HG02610 (cell line): ENCODE measurements at regions not wholly inside any gene's neighbourhood (a gene's known extent, or its start where the extent isn't known, plus 50 kb on each side); places are given as distances from the start of the nearest gene placed in this dataset.

Source experiments
- ATAC-seq: cut with Tn5 transposase; IDR thresholded peaks from one replicate; pipeline ENCODE4 v1.9.1; 2021; ENCODE audit warnings: mild to moderate bottlenecking, moderate library complexity; ENCODE audit not compliant: unreplicated experiment

DNA sequence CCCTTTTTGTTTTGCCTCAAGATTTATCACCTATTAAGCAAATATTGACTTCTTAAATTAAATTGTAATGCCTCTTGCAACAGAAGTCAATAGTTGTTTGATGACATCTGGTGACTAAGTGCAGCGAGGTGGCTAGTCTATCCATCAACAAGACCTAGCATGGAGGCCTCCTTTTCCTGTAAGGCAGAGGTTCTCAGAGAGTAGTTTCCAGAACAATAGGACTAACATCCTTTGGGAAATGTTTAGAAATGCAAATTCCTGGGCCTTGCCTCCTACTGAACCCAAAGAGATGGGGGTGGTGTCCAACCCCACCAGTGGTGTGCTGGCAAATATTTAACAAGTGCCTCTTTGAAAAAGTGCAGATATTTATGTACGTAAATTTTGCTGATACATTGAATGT is 143.7 kb downstream of the SCP2D1 start:
- no peak for ATAC-seq

DNA sequence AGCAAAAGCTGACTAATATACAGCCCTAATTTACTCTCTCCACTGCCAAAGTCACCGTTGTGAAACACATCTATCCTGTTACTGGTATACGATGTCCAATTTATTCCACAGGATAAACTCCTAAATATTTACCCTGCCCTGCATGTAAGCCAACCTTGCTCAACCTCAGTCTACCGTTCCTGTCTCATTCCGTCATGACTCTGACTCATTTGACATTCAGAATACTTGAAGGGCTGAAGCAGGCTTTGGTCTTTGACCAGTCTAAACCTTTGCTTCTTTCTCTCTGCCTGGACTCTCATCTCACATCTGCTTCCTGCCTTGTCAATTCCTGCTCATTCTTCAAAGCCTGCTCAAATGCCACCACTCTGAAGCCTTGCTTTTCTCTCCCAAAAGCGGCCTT is 157.5 kb downstream of the SCP2D1 start:
- no peak for ATAC-seq

DNA sequence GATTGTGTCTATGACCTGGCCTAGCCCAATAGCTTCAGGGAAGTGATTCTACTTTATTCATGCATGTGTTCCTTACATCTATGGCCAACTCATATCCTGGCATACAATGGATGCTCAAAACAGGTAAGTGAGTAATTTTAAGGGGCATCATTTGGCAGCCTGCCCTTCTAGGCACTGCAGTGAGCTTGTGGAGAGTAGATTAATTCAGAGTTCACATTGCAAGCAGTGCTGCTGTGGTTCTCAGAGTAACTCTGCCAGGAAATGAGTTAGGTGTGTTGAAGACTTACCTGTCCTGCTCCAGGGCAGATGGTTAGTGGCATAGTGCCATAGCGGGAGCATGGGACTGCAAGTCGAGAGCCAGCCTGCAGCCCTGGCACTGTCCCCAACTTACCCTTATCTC is 158.0 kb downstream of the SCP2D1 start:
- no peak for ATAC-seq

DNA sequence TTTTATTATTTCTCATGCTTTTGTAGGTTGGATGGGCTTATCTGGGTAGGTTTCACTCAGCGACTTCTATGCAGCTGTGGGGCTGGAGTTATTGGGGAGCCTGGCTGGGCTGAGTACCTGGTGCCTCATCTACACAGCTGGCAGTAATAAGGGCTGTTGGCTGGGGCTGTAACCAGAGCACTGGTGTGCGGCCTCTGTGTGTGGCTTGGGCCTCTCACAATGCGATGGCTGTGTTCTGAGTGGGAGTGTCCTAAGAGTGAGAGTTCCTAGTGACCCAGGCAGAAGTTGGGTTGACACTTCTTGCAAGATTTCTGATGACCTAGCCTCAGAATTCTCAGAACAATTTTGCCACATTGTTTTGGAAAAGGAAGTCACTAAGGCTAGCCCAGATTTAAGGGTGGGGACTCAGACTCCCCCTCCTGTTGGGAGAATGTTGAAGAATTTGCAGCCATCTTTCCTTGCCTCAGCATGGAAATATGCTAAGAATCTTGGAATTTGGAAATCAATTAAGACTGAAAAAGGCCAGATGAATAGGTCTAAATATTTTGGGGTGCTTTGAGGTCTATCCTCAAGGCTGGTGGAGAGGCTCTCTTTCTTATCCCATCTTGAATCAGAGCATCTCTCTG is 158.8 kb downstream of the SCP2D1 start:
- no peak for ATAC-seq

DNA sequence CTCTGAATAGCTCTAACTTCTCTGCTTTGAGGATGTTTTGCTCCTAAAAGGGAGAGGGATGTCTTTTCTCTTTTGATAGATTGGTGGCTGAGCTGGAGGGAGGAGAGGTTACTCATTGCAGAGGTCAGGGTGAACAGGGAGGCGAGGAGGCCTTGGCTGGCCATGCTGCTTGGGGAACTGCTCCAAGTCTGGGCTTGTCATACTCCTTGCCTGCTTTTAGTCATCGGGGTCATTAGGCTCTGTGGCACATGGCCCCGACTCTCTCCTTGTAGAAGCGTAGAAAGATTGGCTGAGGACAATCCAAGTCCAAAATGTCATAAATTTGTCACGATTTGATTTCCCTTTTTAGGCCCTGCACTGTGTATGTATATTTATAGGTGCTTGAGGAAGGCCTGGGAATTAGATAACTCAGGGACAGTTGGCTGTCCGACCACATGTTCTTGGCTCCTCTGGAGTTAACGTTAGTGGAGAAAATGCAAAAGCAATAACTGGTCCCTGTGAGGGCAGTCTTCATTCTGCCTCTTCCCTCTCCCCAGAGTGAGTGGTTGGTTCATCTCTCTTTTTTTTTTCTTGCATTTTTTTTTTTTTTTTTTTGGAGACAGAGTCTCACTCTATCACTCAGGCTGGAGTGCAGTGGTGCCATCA is 160.1 kb downstream of the SCP2D1 start:
- ATAC-seq, result no peak

DNA sequence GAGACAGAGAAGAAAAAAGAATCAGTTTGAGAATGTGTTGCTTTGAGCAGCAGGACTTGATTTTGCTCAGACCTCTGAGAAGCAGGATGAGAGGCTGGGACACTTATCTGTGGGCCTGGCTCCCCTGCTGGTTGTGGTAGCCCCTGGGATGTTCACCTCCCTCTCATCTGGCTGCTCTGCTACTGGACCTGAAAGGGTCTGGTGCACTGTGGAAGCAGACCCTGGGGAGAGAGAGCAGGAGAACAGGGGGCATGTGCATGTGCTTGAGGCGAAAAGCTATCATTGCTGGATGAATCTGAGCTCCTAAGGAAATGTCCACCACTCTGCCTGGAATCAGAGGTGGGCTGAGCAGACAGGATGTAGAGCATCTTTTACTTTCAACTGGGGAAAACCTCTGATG is 161.1 kb downstream of the SCP2D1 start:
- ATAC-seq, result no peak

DNA sequence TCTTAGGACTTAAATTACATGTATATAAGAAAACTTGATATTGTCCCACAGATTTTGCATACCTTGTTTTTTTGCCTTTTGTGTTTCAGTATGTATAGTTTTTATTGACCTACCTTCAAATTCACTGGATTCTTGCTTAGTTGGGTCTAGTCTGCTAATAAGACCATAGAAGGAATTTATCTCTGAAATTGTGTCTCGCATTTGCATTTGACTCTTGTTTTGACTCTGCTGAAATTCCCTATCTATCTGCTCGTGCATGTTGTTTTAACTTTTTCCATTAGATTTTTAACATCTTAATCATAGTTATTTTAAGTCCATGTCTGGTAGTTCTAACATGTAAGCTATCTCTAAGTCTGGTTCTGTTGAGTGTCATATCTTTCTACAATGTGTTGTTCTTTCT is 163.9 kb downstream of the SCP2D1 start:
- ATAC-seq, result no peak

DNA sequence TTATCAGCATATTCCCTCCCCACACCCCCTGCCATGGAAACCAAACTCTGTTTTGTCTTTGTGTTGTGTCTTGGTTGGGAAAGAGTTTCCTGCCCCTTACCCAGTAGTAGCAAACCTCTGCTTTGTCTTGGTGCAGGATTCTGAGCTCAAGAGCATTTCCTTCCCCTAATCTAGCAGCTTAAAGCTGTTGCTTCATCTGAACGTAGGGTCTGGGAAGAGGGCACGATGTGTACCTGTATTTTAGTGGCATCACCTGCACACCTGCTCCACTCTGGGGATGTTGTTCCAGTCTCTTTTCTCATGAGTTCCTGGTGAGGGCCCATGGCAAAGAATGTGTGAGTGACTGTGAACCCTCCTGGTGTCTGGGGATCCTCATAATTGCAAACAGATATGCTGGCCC is 164.7 kb downstream of the SCP2D1 start:
- ATAC-seq, result no peak

DNA sequence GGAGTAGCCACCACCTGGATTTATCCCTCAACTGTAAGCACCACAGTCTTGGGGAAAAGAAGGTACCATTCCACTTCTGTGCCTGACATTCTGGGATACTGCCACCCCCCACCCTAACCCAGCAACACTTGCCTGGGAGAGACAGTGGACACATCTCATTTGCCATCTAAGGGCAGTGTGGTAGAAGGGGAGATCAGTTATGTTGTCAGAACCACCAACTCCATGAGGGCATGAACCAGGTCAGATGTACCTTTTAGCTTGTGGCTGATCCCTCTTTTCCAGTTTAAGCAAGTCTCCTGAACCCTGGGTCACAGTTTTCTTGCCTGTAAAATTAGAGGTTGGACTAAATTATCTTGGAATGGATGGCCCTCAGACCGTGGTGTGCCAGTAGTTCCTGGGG is 165.5 kb downstream of the SCP2D1 start:
- no peak for ATAC-seq

DNA sequence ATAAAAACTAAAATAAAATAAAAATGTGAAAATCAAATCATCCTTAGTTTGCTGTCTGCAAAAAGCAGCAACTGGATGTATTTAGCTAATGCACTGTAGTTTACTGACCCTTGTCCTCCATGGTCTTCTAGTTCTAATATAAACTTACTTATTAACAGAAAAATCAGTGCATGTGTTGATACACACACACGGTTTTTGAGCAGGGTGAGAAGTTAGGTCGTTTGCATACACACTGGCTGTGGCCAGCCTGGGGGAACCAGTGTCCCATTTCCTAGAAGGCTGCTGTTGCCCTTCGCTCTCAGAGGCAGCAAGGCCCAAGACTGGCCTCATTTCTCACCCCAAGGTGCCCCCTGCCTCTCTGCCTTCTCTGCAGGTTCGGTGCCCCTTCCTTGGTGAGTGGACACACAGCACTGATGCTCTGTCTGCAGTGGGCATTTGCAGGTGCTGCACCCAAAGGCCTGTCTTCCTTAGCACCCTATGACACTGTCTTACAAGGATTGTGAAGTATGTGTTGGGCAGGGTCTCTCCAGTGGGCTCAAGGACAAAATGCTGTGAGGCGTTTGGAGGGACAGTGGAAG is 168.5 kb downstream of the SCP2D1 start:
- no peak for ATAC-seq

DNA sequence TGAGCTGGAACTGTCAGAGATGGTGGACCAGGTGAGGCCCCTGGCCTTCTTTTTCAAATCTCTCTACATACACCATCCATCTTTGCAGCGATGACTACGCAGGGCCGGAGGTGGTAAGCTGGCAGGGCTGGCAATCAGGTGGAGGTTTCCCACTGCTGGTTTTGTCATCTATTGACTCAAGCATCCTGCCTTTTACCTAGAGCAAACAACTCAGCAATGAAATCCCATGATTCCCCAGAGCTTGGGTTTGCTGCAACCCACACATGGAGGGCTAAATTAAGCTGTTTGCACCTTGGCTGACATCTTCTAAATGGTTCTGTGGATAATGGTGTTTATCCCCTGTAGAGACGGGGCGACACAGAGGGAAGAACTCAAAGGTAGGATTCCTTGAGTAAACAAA is 170.2 kb downstream of the SCP2D1 start:
- no peak for ATAC-seq

DNA sequence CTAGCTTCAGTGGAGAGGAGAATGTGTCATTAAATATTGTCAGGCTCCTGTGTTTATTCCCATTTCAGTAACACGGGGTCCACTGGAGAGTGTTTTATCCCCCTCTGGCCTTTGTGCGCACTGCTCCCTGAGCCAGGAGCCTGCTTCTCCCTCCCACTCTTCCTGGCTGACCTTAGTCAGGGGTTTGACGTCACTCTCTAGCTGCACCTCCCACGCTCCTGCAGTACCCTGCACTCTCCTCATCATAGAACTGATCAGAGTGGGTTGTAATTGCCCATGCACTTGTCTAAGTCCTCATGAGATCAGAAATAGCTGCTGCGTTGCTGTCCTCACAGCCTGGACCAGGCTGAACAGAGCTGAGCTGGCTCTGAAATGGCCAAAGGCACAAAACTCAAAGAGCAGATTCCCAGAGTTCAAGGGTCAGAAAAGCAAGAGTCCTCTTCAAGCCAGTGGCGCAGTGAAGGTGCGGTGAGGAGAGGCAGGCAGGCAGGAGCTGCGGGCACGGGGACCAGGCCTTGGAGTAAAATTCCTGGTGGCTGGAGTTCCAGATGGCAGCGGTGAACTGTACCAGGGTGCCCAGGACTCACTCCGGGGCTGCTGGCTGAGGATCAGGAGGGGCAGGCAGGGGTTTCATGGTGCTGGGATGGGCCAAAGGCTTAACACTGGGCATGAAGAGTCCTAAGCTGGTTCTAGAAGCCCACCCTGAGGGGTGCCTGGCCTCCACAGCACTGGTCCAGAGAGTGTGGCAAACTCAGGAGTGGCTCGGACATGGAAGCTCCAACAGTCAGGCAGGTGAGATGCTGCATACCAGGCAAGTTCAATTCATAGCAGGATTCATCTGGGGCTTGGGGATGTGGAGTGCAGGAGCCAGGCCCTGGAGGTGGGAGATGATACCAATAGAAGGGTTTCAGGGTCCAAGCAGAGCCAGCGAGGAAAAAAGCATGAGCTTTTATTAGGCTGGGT is 170.9 kb downstream of the SCP2D1 start:
- ATAC-seq, result no peak

DNA sequence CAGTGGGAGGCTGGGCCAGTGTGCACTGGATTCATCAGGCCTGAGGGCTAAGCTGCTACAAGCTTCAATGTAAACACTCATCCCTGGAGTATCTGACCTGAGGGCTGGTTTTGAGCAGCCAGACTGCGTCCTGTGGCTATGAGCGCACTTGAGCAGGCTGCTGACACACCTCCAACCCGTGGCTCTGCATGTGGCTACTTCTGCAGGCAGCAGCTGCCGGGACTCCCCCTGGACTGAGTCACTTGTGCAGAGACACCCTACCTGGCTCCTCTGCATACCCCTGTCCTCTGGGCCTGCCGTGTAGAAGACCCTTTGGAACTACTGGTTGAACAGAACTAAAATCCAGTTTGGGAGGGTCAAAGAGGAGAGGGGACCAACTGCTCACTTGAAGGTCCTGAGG is 172.0 kb downstream of the SCP2D1 start:
- ATAC-seq, result no peak

DNA sequence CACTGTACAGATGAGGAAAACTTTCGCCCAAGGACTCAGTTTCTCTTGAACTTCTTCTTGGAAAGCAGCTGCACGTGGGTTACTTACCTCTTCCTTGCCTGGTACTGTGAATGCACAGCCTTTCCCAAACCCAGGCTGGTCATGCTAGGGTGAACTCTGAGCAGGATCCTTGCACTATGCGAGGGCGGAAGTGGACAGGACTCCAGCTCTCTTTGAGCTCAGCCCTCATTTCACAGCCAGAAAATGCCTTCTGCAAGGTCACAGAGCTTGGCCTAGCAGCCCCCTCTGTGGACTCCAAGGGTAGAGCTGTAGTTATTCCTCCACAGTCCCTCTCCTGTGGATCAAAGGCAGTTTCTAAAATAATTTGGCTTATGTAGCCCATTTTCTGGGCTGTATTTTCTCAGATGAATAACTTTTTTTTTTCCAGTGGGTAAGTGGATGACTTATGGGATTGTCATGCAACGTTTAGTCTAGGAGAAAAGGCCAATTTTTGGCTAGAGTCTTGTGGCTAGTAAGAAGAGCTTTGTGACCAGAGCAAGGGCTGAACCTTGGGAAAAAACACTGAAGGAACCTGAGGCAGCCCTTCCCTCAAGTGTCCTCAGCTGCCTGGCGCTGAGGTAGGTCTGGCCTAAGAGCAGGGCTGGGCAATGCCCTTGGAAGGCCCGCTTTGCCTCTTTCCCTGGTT is 172.7 kb downstream of the SCP2D1 start:
- ATAC-seq, result no peak

DNA sequence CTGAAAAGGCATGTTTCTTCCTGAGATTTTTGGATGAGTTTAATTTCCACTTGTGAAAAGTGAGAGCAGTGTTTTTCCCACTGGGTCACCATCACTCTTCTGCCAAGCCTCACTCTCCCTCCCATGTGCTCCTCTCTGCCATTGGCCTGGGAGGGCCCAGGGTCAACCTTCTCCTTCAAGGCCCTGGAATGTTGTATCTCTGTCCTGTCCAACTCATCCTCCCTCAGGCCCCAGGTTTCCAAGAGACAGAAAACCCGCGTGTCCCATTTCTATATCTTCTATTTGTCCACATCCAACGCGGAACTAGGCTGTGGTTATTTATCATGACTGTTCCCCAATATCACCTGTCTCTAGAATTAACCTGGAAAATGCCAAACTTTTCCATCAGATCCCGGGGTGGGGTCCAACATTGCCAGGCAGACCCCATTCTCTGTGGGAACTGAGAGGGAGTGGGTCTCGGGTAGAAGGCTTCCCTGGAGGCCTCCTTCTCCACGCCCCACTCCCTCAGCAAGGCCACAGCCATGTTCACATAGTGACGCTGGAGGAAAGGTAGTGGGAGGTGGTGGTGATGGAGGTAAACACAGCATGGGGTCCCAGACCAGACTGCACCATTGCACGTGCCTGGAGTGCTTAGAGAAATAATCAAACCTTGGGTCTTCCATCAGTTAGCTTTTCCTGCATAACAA is 173.5 kb downstream of the SCP2D1 start:
- ATAC-seq, result no peak

DNA sequence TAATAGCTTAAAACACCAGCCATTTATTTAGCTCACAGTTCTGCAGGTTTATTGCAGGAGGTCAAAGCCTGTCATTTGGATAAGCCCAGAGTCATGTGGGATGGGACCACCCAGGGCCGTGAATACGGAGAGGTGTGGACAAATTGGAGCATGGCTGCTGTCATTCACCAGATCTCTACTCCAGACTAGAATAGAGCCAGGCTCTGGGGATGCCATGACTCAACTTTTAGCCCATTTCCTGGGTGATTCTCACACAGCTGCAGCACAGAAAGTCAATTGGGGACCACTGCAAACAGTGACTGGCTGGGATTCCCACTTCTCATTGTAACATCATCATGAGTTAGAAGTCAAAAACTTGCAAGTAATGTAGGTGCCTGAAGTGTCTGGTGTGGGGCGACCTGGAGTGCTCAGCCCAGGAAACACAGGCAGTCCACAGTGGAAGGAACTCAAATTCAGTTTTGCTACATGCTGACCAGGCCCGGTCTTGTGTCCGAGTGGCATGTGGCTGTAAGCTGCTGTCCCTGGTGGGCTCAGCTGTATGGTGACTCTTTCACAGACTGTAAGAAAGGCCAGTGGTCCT is 174.3 kb downstream of the SCP2D1 start:
- no peak for ATAC-seq

DNA sequence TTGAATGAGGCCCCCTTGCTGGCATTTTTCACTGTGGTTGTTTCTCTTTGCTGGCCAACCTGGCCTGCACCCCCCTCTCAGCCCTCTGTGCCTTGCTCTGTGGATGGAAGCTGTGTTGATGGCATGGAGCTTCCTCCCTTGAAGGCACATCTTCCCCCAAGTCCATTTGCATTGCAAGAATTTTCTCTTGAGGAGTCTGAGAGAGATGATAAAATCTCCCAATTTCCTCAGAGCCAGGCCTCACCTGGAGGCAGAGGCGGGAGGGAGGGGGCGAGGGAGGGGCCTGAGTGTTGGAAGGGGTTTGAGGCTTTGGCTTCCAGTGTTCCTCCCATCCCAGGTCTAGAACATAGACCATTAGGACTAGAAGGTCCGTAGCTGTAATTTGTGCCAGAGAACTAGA is 175.1 kb downstream of the SCP2D1 start:
- no peak for ATAC-seq

DNA sequence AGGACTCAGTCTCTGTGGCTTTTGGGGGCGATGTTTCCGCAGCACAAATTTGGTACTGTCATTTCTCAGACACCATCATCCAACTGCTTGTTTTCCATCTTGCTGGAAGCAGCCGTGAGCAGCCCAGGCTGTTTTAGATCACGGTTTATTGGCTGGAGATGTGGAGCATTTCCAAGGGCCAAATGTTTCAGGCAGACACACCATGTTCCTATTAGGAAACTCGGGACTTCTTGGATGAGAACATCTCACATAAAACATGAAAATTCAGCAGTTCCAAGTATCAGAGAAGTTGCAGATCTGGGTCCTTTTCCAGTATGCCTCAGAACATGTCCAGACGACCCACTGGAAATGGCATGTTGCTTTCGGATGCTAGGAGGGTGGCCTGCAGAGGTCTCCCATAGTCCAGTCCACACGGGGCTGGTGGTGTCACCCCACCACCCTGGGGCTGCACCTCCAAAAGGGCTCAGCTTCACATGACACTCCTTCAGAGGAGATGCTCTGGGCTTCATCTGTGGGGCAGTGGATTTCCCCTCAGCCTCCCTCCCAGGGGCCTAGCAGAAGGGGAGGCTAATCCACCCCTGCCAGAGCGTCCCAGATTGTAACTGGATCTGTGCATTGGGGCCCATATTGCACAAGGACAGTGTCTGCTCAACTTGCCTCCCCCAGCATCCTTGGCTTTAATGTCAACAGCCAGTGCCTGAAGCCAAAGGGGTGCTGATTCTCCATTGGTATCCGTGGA is 176.3 kb downstream of the SCP2D1 start:
- no peak for ATAC-seq

DNA sequence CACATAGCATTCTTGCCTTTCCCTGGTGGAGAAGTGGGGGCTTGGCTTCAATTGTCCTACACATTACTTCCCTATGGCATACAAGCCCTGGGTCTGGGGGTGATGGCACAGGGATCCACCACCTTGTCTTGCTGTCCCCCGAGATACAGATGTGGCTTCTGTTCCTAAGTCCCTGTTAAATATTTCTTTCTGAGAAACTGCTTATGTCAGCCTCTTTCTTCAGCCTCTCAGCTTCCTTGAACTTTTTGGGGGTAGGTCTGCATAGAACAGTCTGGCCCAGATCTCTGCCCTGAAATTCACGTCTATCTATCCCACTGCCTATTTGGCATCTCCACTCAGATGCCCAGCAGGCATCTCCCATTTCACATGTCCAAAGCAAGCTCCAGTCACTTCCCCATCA is 177.4 kb downstream of the SCP2D1 start:
- ATAC-seq, result no peak
